ENCODE measurements at regions not wholly inside any gene's neighbourhood (a gene's known extent, or its start where the extent isn't known, plus 50 kb on each side); places are given as distances from the start of the nearest gene placed in this dataset.
"Not testable (repeated sequence)": the region's sequence is repeated elsewhere in the genome, so short reads cannot be mapped to it uniquely, and the experiment has no call there.

DNA sequence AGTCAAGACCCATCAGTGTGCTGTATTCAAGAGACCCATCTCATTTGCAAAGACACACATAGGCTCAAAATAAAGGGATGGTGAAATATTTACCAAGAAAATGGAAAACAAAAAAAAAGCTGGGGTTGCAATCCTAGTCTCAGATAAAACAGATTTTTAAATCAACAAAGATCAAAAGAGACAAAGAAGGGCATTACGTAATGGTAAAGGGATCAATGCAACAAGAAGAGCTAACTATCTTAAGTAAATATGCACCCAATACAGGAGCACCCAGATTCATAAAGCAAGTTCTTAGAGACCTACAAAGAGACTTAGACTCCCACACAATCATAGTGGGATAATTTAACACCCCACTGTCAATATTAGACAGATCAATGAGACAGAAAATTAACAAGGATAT lies 343.5 kb downstream of the IRS1 start:
- TF ChIP-seq, protein P1, sequence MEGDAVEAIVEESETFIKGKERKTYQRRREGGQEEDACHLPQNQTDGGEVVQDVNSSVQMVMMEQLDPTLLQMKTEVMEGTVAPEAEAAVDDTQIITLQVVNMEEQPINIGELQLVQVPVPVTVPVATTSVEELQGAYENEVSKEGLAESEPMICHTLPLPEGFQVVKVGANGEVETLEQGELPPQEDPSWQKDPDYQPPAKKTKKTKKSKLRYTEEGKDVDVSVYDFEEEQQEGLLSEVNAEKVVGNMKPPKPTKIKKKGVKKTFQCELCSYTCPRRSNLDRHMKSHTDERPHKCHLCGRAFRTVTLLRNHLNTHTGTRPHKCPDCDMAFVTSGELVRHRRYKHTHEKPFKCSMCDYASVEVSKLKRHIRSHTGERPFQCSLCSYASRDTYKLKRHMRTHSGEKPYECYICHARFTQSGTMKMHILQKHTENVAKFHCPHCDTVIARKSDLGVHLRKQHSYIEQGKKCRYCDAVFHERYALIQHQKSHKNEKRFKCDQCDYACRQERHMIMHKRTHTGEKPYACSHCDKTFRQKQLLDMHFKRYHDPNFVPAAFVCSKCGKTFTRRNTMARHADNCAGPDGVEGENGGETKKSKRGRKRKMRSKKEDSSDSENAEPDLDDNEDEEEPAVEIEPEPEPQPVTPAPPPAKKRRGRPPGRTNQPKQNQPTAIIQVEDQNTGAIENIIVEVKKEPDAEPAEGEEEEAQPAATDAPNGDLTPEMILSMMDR (IDR thresholded peaks at IDR 0.05), result not testable (repeated sequence)
- not testable (repeated sequence) for TF ChIP-seq POLR2A (IDR thresholded peaks at IDR 0.05)
